ENCODE measurements at regions not wholly inside any gene's neighbourhood (a gene's known extent, or its start where the extent isn't known, plus 50 kb on each side); places are given as distances from the start of the nearest gene placed in this dataset.

GRCh38 chr10:58913717-58914116 is 262.7 kb upstream of the PHYHIPL start:
- H3K9me3 ChIP-seq (ENCODE audit: control insufficient read depth, insufficient read depth, low read length): peaks cover 5% of the 10 kb centered on the region; the same call in 1 of the 2 replicates

GRCh38 chr10:58918887-58919286 is 257.6 kb upstream of the PHYHIPL start:
- H3K4me1 ChIP-seq (ENCODE audit: insufficient read depth, low read length): 0 out of 2 replicates have a peak, but pooled peaks cover 6% of the 10 kb centered on the region

More at GRCh38 chr10:58913717-58914116, 262.7 kb upstream of the PHYHIPL start:
- no peak overlapping the region for H3K9ac ChIP-seq (ENCODE audit: low read depth, low read length)
- no peaks in the 10 kb centered on the region for H3K36me3 ChIP-seq (ENCODE audit: insufficient read depth, low read length)
- no peaks in the 10 kb centered on the region for H3K4me1 ChIP-seq (ENCODE audit: insufficient read depth, low read length)

GRCh38 chr10:58919927-58920654 is 256.4 kb upstream of the PHYHIPL start:
- Histone ChIP-seq H3K36me3 (ENCODE audit: insufficient read depth, low read length) (no peaks in the 10 kb centered on the region), H3K9me3 (ENCODE audit: control insufficient read depth, insufficient read depth, low read length) (no peaks in the 10 kb centered on the region), H3K4me1 (ENCODE audit: insufficient read depth, low read length) (0 out of 2 replicates have a peak, but pooled peaks cover 6% of the 10 kb centered on the region), H3K9ac (ENCODE audit: low read depth, low read length) (no peak overlapping the region)

More at GRCh38 chr10:58918887-58919286, 257.6 kb upstream of the PHYHIPL start:
- Histone ChIP-seq H3K9ac (ENCODE audit: low read depth, low read length) (no peak overlapping the region), H3K9me3 (ENCODE audit: control insufficient read depth, insufficient read depth, low read length) (no peaks in the 10 kb centered on the region), H3K36me3 (ENCODE audit: insufficient read depth, low read length) (no peaks in the 10 kb centered on the region)

- no peaks in the 10 kb centered on the region for H3K9me3 ChIP-seq (ENCODE audit: control insufficient read depth, insufficient read depth, low read length)
- no peaks in the 10 kb centered on the region for H3K36me3 ChIP-seq (ENCODE audit: insufficient read depth, low read length)
- H3K4me1 ChIP-seq (ENCODE audit: insufficient read depth, low read length): 0 out of 2 replicates have a peak, but pooled peaks cover 6% of the 10 kb centered on the region
- H3K9ac ChIP-seq (ENCODE audit: low read depth, low read length): no peak overlapping the region
Observed at GRCh38 chr10:58920655-58921003, 255.8 kb upstream of the PHYHIPL start.

- H3K9me3 ChIP-seq (ENCODE audit: control insufficient read depth, insufficient read depth, low read length): no peaks in the 10 kb centered on the region
- H3K9ac ChIP-seq (ENCODE audit: low read depth, low read length): no peak overlapping the region
- no peaks in the 10 kb centered on the region for H3K36me3 ChIP-seq (ENCODE audit: insufficient read depth, low read length)
- 0 out of 2 replicates have a peak, but pooled peaks cover 6% of the 10 kb centered on the region for H3K4me1 ChIP-seq (ENCODE audit: insufficient read depth, low read length)
Observed at GRCh38 chr10:58921421-58921855, 255.0 kb upstream of the PHYHIPL start.

GRCh38 chr10:58925381-58925780 is 251.1 kb upstream of the PHYHIPL start:
- H3K36me3 ChIP-seq (ENCODE audit: insufficient read depth, low read length): no peaks in the 10 kb centered on the region
- H3K9ac ChIP-seq (ENCODE audit: low read depth, low read length): no peak overlapping the region
- H3K4me1 ChIP-seq (ENCODE audit: insufficient read depth, low read length): 0 out of 2 replicates have a peak, but pooled peaks cover 6% of the 10 kb centered on the region
- H3K9me3 ChIP-seq (ENCODE audit: control insufficient read depth, insufficient read depth, low read length): no peaks in the 10 kb centered on the region

GRCh38 chr10:58930500-58930899 is 245.9 kb upstream of the PHYHIPL start:
- no peaks in the 10 kb centered on the region for H3K9me3 ChIP-seq (ENCODE audit: control insufficient read depth, insufficient read depth, low read length)
- no peak overlapping the region for H3K9ac ChIP-seq (ENCODE audit: low read depth, low read length)
- no peaks in the 10 kb centered on the region for H3K36me3 ChIP-seq (ENCODE audit: insufficient read depth, low read length)
- no peaks in the 10 kb centered on the region for H3K4me1 ChIP-seq (ENCODE audit: insufficient read depth, low read length)

- no peaks in the 10 kb centered on the region for H3K36me3 ChIP-seq (ENCODE audit: insufficient read depth, low read length)
- no peak overlapping the region for H3K9ac ChIP-seq (ENCODE audit: low read depth, low read length)
- no peaks in the 10 kb centered on the region for H3K4me1 ChIP-seq (ENCODE audit: insufficient read depth, low read length)
- no peaks in the 10 kb centered on the region for H3K9me3 ChIP-seq (ENCODE audit: control insufficient read depth, insufficient read depth, low read length)
Observed at GRCh38 chr10:58932126-58932525, 244.3 kb upstream of the PHYHIPL start.

GRCh38 chr10:58932577-58933314 is 243.7 kb upstream of the PHYHIPL start:
- Histone ChIP-seq H3K4me1 (ENCODE audit: insufficient read depth, low read length) (no peaks in the 10 kb centered on the region), H3K9me3 (ENCODE audit: control insufficient read depth, insufficient read depth, low read length) (no peaks in the 10 kb centered on the region), H3K36me3 (ENCODE audit: insufficient read depth, low read length) (no peaks in the 10 kb centered on the region), H3K9ac (ENCODE audit: low read depth, low read length) (no peak overlapping the region)

- H3K36me3 ChIP-seq (ENCODE audit: insufficient read depth, low read length): no peaks in the 10 kb centered on the region
- H3K4me1 ChIP-seq (ENCODE audit: insufficient read depth, low read length): no peaks in the 10 kb centered on the region
- H3K9me3 ChIP-seq (ENCODE audit: control insufficient read depth, insufficient read depth, low read length): no peaks in the 10 kb centered on the region
- H3K9ac ChIP-seq (ENCODE audit: low read depth, low read length): no peak overlapping the region
Observed at GRCh38 chr10:58936364-58936763, 240.1 kb upstream of the PHYHIPL start.

GRCh38 chr10:58937423-58937822 is 239.0 kb upstream of the PHYHIPL start:
- Histone ChIP-seq H3K9me3 (ENCODE audit: control insufficient read depth, insufficient read depth, low read length) (no peaks in the 10 kb centered on the region), H3K4me1 (ENCODE audit: insufficient read depth, low read length) (no peaks in the 10 kb centered on the region), H3K36me3 (ENCODE audit: insufficient read depth, low read length) (no peaks in the 10 kb centered on the region), H3K9ac (ENCODE audit: low read depth, low read length) (no peak overlapping the region)

- Histone ChIP-seq H3K9ac (ENCODE audit: low read depth, low read length) (no peak overlapping the region), H3K36me3 (ENCODE audit: insufficient read depth, low read length) (no peaks in the 10 kb centered on the region), H3K9me3 (ENCODE audit: control insufficient read depth, insufficient read depth, low read length) (no peaks in the 10 kb centered on the region), H3K4me1 (ENCODE audit: insufficient read depth, low read length) (no peaks in the 10 kb centered on the region)
Observed at GRCh38 chr10:58942724-58943123, 233.7 kb upstream of the PHYHIPL start.

- H3K36me3 ChIP-seq (ENCODE audit: insufficient read depth, low read length): no peaks in the 10 kb centered on the region
- H3K4me1 ChIP-seq (ENCODE audit: insufficient read depth, low read length): no peaks in the 10 kb centered on the region
- H3K9me3 ChIP-seq (ENCODE audit: control insufficient read depth, insufficient read depth, low read length): no peaks in the 10 kb centered on the region
- H3K9ac ChIP-seq (ENCODE audit: low read depth, low read length): no peak overlapping the region
Observed at GRCh38 chr10:58943256-58943890, 233.1 kb upstream of the PHYHIPL start.

- no peaks in the 10 kb centered on the region for H3K36me3 ChIP-seq (ENCODE audit: insufficient read depth, low read length)
- no peaks in the 10 kb centered on the region for H3K9me3 ChIP-seq (ENCODE audit: control insufficient read depth, insufficient read depth, low read length)
- no peaks in the 10 kb centered on the region for H3K4me1 ChIP-seq (ENCODE audit: insufficient read depth, low read length)
- no peak overlapping the region for H3K9ac ChIP-seq (ENCODE audit: low read depth, low read length)
Observed at GRCh38 chr10:58943960-58944359, 232.5 kb upstream of the PHYHIPL start.
